HL-60 (cell line): ENCODE measurements at regions not wholly inside any gene's neighbourhood (a gene's known extent, or its start where the extent isn't known, plus 50 kb on each side); places are given as distances from the start of the nearest gene placed in this dataset.

ENCODE experiments used
- DNase-seq, 2 experiments: peaks; one replicate each; pipeline ENCODE4 v3.0.0-alpha.2; 2010 to 2020; ENCODE audit warnings: low read depth in 1 of 2, low spot score in 1 of 2
- H3K27ac ChIP-seq: fragments of 250-450 bp; sonication (Bioruptor Pico); replicated peaks from 2 replicates; pipeline ENCODE4 v1.5.1; 2020; ENCODE audit warnings: mild to moderate bottlenecking, moderate library complexity
- H3K27me3 ChIP-seq: fragments of 250-450 bp; sonication (Bioruptor Pico); 2 replicates; pipeline ENCODE4 v1.5.1; 2021; ENCODE audit warnings: mild to moderate bottlenecking, moderate library complexity; ENCODE audit not compliant: insufficient read depth, poor library complexity, severe bottlenecking
- H3K4me3 ChIP-seq: replicated peaks from 2 replicates; pipeline ENCODE4 v1.5.1; 2011; ENCODE audit warnings: mild to moderate bottlenecking, control low read depth, low read length; ENCODE audit not compliant: insufficient read depth
- CTCF ChIP-seq: IDR thresholded peaks from one replicate; pipeline ENCODE4 v1.5.1; 2011; ENCODE audit warnings: low read length, control low read depth, inconsistent platforms; ENCODE audit not compliant: insufficient read depth
- GABPA ChIP-seq: IDR thresholded peaks from 2 replicates; pipeline ENCODE4 v1.6.1; 2012; ENCODE audit warnings: low read depth
- POLR2AphosphoS5 ChIP-seq: IDR thresholded peaks from 2 replicates; pipeline ENCODE4 v1.6.1; 2012; ENCODE audit warnings: low read depth
- REST ChIP-seq: IDR thresholded peaks from 2 replicates; pipeline ENCODE4 v1.6.1; 2012; ENCODE audit warnings: low read depth; ENCODE audit not compliant: insufficient replicate concordance
- SPI1 ChIP-seq: IDR thresholded peaks from 2 replicates; pipeline ENCODE4 v1.6.1; 2012; ENCODE audit warnings: low read depth, mild to moderate bottlenecking, borderline replicate concordance

- no peak for DNase-seq
- Histone ChIP-seq H3K27ac (no peak overlapping the region), H3K27me3 (no peaks in the 10 kb centered on the region), H3K4me3 (no peak overlapping the region)
- no peak for TF ChIP-seq POLR2AphosphoS5
- no peak for TF ChIP-seq REST
- TF ChIP-seq SPI1: no peak
- TF ChIP-seq CTCF: no peak
- no peak for TF ChIP-seq GABPA
Measured at GRCh38 chr6:50102676-50103075, 52.9 kb upstream of the DEFB112 start.

- H3K4me3 ChIP-seq: no peak overlapping the region
Measured at GRCh38 chr6:50110587-50110986, 60.9 kb upstream of the DEFB112 start.

More at GRCh38 chr6:50110587-50110986, 60.9 kb upstream of the DEFB112 start:
- H3K27ac ChIP-seq: no peak overlapping the region
- H3K27me3 ChIP-seq: no peaks in the 10 kb centered on the region
- no peak for DNase-seq
- no peak for TF ChIP-seq CTCF
- no peak for TF ChIP-seq REST
- TF ChIP-seq POLR2AphosphoS5: no peak
- no peak for TF ChIP-seq GABPA
- no peak for TF ChIP-seq SPI1
